ENCODE measurements at regions not wholly inside any gene's neighbourhood (a gene's known extent, or its start where the extent isn't known, plus 50 kb on each side); places are given as distances from the start of the nearest gene placed in this dataset.

- H3K9me3 ChIP-seq: no peaks in the 10 kb centered on the region
- H3K27me3 ChIP-seq: no peaks in the 10 kb centered on the region
- H3K27ac ChIP-seq: no peak overlapping the region
- DNase-seq (no peak), ATAC-seq (no peak)
- H3K36me3 ChIP-seq: no peaks in the 10 kb centered on the region
- intact Hi-C loops (cut with DNase I): no loop called here
- WGBS, 4 donors: 37 to 50% (median 46%) methylated on average over 1 of the region's 1 CpG
- H3K4me1 ChIP-seq: no peaks in the 10 kb centered on the region
- no peak for TF ChIP-seq POLR2A (IDR thresholded peaks at IDR 0.05)
- TF ChIP-seq, protein P1, sequence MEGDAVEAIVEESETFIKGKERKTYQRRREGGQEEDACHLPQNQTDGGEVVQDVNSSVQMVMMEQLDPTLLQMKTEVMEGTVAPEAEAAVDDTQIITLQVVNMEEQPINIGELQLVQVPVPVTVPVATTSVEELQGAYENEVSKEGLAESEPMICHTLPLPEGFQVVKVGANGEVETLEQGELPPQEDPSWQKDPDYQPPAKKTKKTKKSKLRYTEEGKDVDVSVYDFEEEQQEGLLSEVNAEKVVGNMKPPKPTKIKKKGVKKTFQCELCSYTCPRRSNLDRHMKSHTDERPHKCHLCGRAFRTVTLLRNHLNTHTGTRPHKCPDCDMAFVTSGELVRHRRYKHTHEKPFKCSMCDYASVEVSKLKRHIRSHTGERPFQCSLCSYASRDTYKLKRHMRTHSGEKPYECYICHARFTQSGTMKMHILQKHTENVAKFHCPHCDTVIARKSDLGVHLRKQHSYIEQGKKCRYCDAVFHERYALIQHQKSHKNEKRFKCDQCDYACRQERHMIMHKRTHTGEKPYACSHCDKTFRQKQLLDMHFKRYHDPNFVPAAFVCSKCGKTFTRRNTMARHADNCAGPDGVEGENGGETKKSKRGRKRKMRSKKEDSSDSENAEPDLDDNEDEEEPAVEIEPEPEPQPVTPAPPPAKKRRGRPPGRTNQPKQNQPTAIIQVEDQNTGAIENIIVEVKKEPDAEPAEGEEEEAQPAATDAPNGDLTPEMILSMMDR (IDR thresholded peaks at IDR 0.05): no peak
- no peak overlapping the region for H3K4me3 ChIP-seq
Measured at GRCh38 chr4:164508771-164509170, 245.2 kb upstream of the SMIM31 start.

DNA sequence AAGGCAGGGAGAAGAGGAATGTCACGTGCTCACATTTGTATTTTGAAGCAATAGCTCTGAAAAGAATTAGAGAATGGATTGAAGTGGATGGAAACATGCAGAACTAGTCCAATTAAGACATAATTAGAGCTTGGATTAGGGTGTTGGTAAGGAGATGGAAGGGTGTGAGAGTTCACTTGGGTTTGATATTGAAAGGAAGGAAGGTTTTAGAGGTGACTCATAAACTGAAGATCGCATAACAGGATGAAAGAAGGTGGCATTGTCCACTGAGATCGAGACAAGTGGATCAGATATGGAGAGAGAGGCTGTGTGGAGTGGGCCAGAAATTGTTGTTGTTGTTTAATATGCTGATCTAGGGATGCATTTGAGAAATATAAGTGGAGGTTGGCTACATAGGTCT lies 244.0 kb upstream of the SMIM31 start:
- Histone ChIP-seq H3K9me3 (no peaks in the 10 kb centered on the region), H3K4me1 (no peaks in the 10 kb centered on the region), H3K27ac (no peak overlapping the region), H3K4me3 (no peak overlapping the region), H3K27me3 (no peaks in the 10 kb centered on the region), H3K36me3 (no peaks in the 10 kb centered on the region)
- TF ChIP-seq POLR2A (IDR thresholded peaks at IDR 0.05): no peak
- TF ChIP-seq, protein P1 (IDR thresholded peaks at IDR 0.05): no peak
- 33 to 40% (median 38%) methylated on average over 3 of the region's 3 CpGs for WGBS, 4 donors
- DNase-seq (no peak), ATAC-seq (no peak)
- intact Hi-C loops (cut with DNase I): no loop called here

- intact Hi-C loops (cut with DNase I): no loop called here
- Histone ChIP-seq H3K36me3 (no peaks in the 10 kb centered on the region), H3K4me1 (no peaks in the 10 kb centered on the region), H3K27ac (no peak overlapping the region), H3K27me3 (no peaks in the 10 kb centered on the region), H3K9me3 (peaks cover 0 to 9% (median 0%) of the 10 kb centered on the region in 12 donors), H3K4me3 (no peak overlapping the region)
- DNase-seq (no peak), ATAC-seq (no peak)
- WGBS, 4 donors: 56 to 80% (median 64%) methylated on average over 2 of the region's 2 CpGs
- TF ChIP-seq, protein P1 (IDR thresholded peaks at IDR 0.05): no peak
- TF ChIP-seq POLR2A (IDR thresholded peaks at IDR 0.05): no peak
Measured at GRCh38 chr4:164512124-164512523, 241.8 kb upstream of the SMIM31 start.

DNA sequence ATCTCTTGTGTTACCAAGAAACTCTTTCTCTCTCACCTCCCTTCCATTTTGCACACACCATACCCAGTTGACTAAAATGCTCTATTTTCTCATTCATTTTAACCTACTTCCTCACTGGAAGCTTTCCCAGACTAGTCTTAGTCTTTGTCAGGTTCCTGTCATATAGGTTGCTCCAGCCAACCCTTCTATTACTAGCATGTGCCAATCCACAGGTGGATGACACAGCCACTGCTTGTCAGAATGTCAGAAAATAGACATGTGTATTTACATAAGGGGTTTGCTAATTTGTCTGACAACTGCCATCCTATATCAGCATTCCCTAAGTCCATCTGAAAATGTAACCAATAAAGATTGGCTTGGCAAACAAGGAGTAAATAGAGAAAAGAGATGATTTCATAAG lies 239.2 kb upstream of the SMIM31 start:
- TF ChIP-seq, protein P1 (IDR thresholded peaks at IDR 0.05): no peak
- no peak for TF ChIP-seq POLR2A (IDR thresholded peaks at IDR 0.05)
- no peak for ATAC-seq
- H3K36me3 ChIP-seq: no peaks in the 10 kb centered on the region
- no peak overlapping the region for H3K27ac ChIP-seq
- no peak for DNase-seq
- no peak overlapping the region for H3K4me3 ChIP-seq
- intact Hi-C loops (cut with DNase I): no loop called here
- H3K27me3 ChIP-seq: no peaks in the 10 kb centered on the region
- H3K9me3 ChIP-seq: peaks cover 0 to 11% (median 0%) of the 10 kb centered on the region in 12 donors
- no peaks in the 10 kb centered on the region for H3K4me1 ChIP-seq

Measured in heart left ventricle (tissue), 16 donors.